ENCODE measurements at regions not wholly inside any gene's neighbourhood (a gene's known extent, or its start where the extent isn't known, plus 50 kb on each side); places are given as distances from the start of the nearest gene placed in this dataset.

GRCh38 chr6:78020586-78020985 is 367.7 kb downstream of the MEI4 start:
- no peak for TF ChIP-seq ZBTB7A (IDR thresholded peaks at IDR 0.05; ENCODE audit: low read depth)
- no peak for TF ChIP-seq NFIC (IDR thresholded peaks at IDR 0.05)
- TF ChIP-seq EGR1 (IDR thresholded peaks at IDR 0.05): no peak
- TF ChIP-seq CREB1 (IDR thresholded peaks at IDR 0.05; ENCODE audit: low read depth): no peak
- no peak for TF ChIP-seq TAF1 (IDR thresholded peaks at IDR 0.05; ENCODE audit: low read depth)
- no peak for TF ChIP-seq USF1 (IDR thresholded peaks at IDR 0.05)
- no peak for TF ChIP-seq REST (IDR thresholded peaks at IDR 0.05; ENCODE audit: low read depth)
- TF ChIP-seq MAX (IDR thresholded peaks at IDR 0.05): no peak
- no peak for TF ChIP-seq CEBPB (IDR thresholded peaks at IDR 0.05)
- no peak for TF ChIP-seq TCF12 (IDR thresholded peaks at IDR 0.05; ENCODE audit: low read depth)
- no peak for TF ChIP-seq YY1 (IDR thresholded peaks at IDR 0.05; ENCODE audit: low read depth)
- no peak for TF ChIP-seq TEAD4 (IDR thresholded peaks at IDR 0.05)
- no peak for TF ChIP-seq EP300 (IDR thresholded peaks at IDR 0.05; ENCODE audit: borderline replicate concordance)
- TF ChIP-seq RAD21 (IDR thresholded peaks at IDR 0.05; ENCODE audit: low read depth): no peak
- no peak for TF ChIP-seq FOXM1 (IDR thresholded peaks at IDR 0.05; ENCODE audit: borderline replicate concordance, low read depth)

- TF ChIP-seq EP300 (IDR thresholded peaks at IDR 0.05; ENCODE audit: borderline replicate concordance): no peak
- no peak for TF ChIP-seq USF1 (IDR thresholded peaks at IDR 0.05)
- no peak for TF ChIP-seq TCF12 (IDR thresholded peaks at IDR 0.05; ENCODE audit: low read depth)
- no peak for TF ChIP-seq NFIC (IDR thresholded peaks at IDR 0.05)
- no peak for TF ChIP-seq RAD21 (IDR thresholded peaks at IDR 0.05; ENCODE audit: low read depth)
- TF ChIP-seq ZBTB7A (IDR thresholded peaks at IDR 0.05; ENCODE audit: low read depth): no peak
- no peak for TF ChIP-seq YY1 (IDR thresholded peaks at IDR 0.05; ENCODE audit: low read depth)
- TF ChIP-seq TAF1 (IDR thresholded peaks at IDR 0.05; ENCODE audit: low read depth): no peak
- TF ChIP-seq CEBPB (IDR thresholded peaks at IDR 0.05): no peak
Observed at GRCh38 chr6:78025502-78025901, 372.7 kb downstream of the MEI4 start.

- TF ChIP-seq MAX (IDR thresholded peaks at IDR 0.05) (no peak), CREB1 (IDR thresholded peaks at IDR 0.05; ENCODE audit: low read depth) (no peak), EP300 (IDR thresholded peaks at IDR 0.05; ENCODE audit: borderline replicate concordance) (no peak), CEBPB (IDR thresholded peaks at IDR 0.05) (no peak), USF1 (IDR thresholded peaks at IDR 0.05) (no peak)
Observed at GRCh38 chr6:78031228-78031627, 378.4 kb downstream of the MEI4 start.

- TF ChIP-seq CREB1 (IDR thresholded peaks at IDR 0.05; ENCODE audit: low read depth): no peak
- TF ChIP-seq YY1 (IDR thresholded peaks at IDR 0.05; ENCODE audit: low read depth): no peak
- TF ChIP-seq TEAD4 (IDR thresholded peaks at IDR 0.05): no peak
- TF ChIP-seq RAD21 (IDR thresholded peaks at IDR 0.05; ENCODE audit: low read depth): no peak
- no peak for TF ChIP-seq FOXM1 (IDR thresholded peaks at IDR 0.05; ENCODE audit: borderline replicate concordance, low read depth)
- no peak for TF ChIP-seq CEBPB (IDR thresholded peaks at IDR 0.05)
- no peak for TF ChIP-seq EP300 (IDR thresholded peaks at IDR 0.05; ENCODE audit: borderline replicate concordance)
- TF ChIP-seq EGR1 (IDR thresholded peaks at IDR 0.05): no peak
- no peak for TF ChIP-seq TCF12 (IDR thresholded peaks at IDR 0.05; ENCODE audit: low read depth)
- TF ChIP-seq TAF1 (IDR thresholded peaks at IDR 0.05; ENCODE audit: low read depth): no peak
- TF ChIP-seq MAX (IDR thresholded peaks at IDR 0.05): no peak
Observed at GRCh38 chr6:78059171-78059570, 406.3 kb downstream of the MEI4 start.

GRCh38 chr6:78062993-78063392 is 410.2 kb downstream of the MEI4 start:
- TF ChIP-seq NFIC (IDR thresholded peaks at IDR 0.05) (no peak), TEAD4 (IDR thresholded peaks at IDR 0.05) (no peak), CEBPB (IDR thresholded peaks at IDR 0.05) (peak; percentile 57; the same call in 1 of the 2 replicates), RAD21 (IDR thresholded peaks at IDR 0.05; ENCODE audit: low read depth) (no peak), EGR1 (IDR thresholded peaks at IDR 0.05) (no peak), TCF12 (IDR thresholded peaks at IDR 0.05; ENCODE audit: low read depth) (no peak)

- TF ChIP-seq NFIC (IDR thresholded peaks at IDR 0.05) (no peak), EGR1 (IDR thresholded peaks at IDR 0.05) (no peak), EP300 (IDR thresholded peaks at IDR 0.05; ENCODE audit: borderline replicate concordance) (no peak), CEBPB (IDR thresholded peaks at IDR 0.05) (no peak), TAF1 (IDR thresholded peaks at IDR 0.05; ENCODE audit: low read depth) (no peak), MAX (IDR thresholded peaks at IDR 0.05) (no peak), TCF12 (IDR thresholded peaks at IDR 0.05; ENCODE audit: low read depth) (no peak), REST (IDR thresholded peaks at IDR 0.05; ENCODE audit: low read depth) (no peak), FOXM1 (IDR thresholded peaks at IDR 0.05; ENCODE audit: borderline replicate concordance, low read depth) (no peak)
Observed at GRCh38 chr6:78076371-78076770, 423.5 kb downstream of the MEI4 start.

Measured in Ishikawa (cell line).